Adrenal gland (tissue), 9 donors: ENCODE measurements at regions not wholly inside any gene's neighbourhood (a gene's known extent, or its start where the extent isn't known, plus 50 kb on each side); places are given as distances from the start of the nearest gene placed in this dataset.

Source experiments
- DNase-seq, 7 donors: peaks; one replicate each; pipeline ENCODE4 v3.0.0-alpha.2; 2019 to 2020
- H3K27ac ChIP-seq, 5 donors: fragments of 200-600 bp; sonication (generic) in 4 of 5; 1 replicate in 3 of 5; 2 replicates in 2 of 5; pipeline versions ENCODE4 v1.5.1 to v1.8.0; 2016 to 2020; ENCODE audit warnings: mild to moderate bottlenecking in 1 of 5
- H3K27me3 ChIP-seq: fragments of 200-600 bp; 2 replicates; pipeline ENCODE4 v1.8.0; 2021
- H3K36me3 ChIP-seq, 2 donors: fragments of 200-600 bp; replicated peaks in 1 of 2; 1 replicate in 1 of 2; 2 replicates in 1 of 2; pipeline versions ENCODE4 v1.5.1 to v1.8.0; 2018 to 2022
- H3K4me1 ChIP-seq, 2 donors: fragments of 200-600 bp; replicated peaks in 1 of 2; 1 replicate in 1 of 2; 2 replicates in 1 of 2; pipeline versions ENCODE4 v1.5.1 to v1.8.0; 2018 to 2021
- H3K4me3 ChIP-seq, 4 donors: fragments of 200-600 bp; sonication (generic) in 3 of 4; one replicate each; pipeline ENCODE4 v1.5.1; 2016 to 2018
- H3K9me3 ChIP-seq, 3 donors: fragments of 200-600 bp; sonication (generic) in 1 of 3; replicated peaks in 1 of 3; 1 replicate in 2 of 3; 2 replicates in 1 of 3; pipeline versions ENCODE4 v1.5.1 to v1.8.0; 2016 to 2021
- POLR2A ChIP-seq, 2 donors: fragments of 450-650 bp; IDR thresholded peaks; one replicate each; pipeline ENCODE4 v1.6.1; 2017; ENCODE audit warnings: antibody characterized with exemption in 2 of 2, mild to moderate bottlenecking in 2 of 2, moderate library complexity in 1 of 2
- WGBS, 4 donors: extraction: QIAGEN DNeasy Blood & Tissue Kit in 2 of 4; methylation state at CpG; one replicate each; pipeline versions ENCODE4 v1.1.5 to v1.1.7; 2013 to 2017; 5-methylcytosine and 5-hydroxymethylcytosine counted together
- intact Hi-C, 2 donors: fragments of 100-400 bp; cut with DNase I; formaldehyde crosslinking; loops; one replicate each; pipeline versions ENCODE4 v1.14.1 to v1.15.0; 2022 to 2023
- TF ChIP-seq, protein P1 (sequence below), 6 experiments: fragments of 450-650 bp in 4 of 6; fragments of 200-600 bp in 2 of 6; sonication (generic) in 1 of 6; IDR thresholded peaks; 1 replicate in 5 of 6; 2 replicates in 1 of 6; pipeline versions ENCODE4 v1.5.1 to v1.8.0; 2016 to 2021; ENCODE audit warnings: antibody characterized with exemption in 6 of 6, mild to moderate bottlenecking in 2 of 6, moderate library complexity in 1 of 6
- donor health status: healthy with polysubstance abuse.
- donor health status: Bipolar disorder and iron deficiency.
- donor health status: DM: yes; HTN: yes; CAD: no.
- donor health status: DM: no; HTN: no; CAD: no.
- donor health status: DM: no; HTN: no; CAD: no.

- intact Hi-C loops, result no loop called here
- WGBS, 4 donors, result 37 to 45% (median 42%) methylated on average over 4 of the region's 4 CpGs
- Histone ChIP-seq H3K9me3 (no peaks in the 10 kb centered on the region), H3K36me3 (no peaks in the 10 kb centered on the region), H3K27me3 (no peaks in the 10 kb centered on the region), H3K4me1 (no peaks in the 10 kb centered on the region), H3K27ac (no peak overlapping the region), H3K4me3 (no peak overlapping the region)
- DNase-seq, result no peak
- TF ChIP-seq, protein P1, sequence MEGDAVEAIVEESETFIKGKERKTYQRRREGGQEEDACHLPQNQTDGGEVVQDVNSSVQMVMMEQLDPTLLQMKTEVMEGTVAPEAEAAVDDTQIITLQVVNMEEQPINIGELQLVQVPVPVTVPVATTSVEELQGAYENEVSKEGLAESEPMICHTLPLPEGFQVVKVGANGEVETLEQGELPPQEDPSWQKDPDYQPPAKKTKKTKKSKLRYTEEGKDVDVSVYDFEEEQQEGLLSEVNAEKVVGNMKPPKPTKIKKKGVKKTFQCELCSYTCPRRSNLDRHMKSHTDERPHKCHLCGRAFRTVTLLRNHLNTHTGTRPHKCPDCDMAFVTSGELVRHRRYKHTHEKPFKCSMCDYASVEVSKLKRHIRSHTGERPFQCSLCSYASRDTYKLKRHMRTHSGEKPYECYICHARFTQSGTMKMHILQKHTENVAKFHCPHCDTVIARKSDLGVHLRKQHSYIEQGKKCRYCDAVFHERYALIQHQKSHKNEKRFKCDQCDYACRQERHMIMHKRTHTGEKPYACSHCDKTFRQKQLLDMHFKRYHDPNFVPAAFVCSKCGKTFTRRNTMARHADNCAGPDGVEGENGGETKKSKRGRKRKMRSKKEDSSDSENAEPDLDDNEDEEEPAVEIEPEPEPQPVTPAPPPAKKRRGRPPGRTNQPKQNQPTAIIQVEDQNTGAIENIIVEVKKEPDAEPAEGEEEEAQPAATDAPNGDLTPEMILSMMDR (IDR thresholded peaks at IDR 0.05), result no peak
These were observed 145.7 kb downstream of the NUP35 start for GRCh38 chr2:183269956-183270355.

- no peak for DNase-seq
- no peaks in the 10 kb centered on the region for H3K36me3 ChIP-seq
- no peaks in the 10 kb centered on the region for H3K9me3 ChIP-seq
- intact Hi-C loops, result no loop called here
- H3K4me3 ChIP-seq, result no peak overlapping the region
- H3K27ac ChIP-seq, result no peak overlapping the region
- 69 to 81% (median 71%) methylated on average over 2 of the region's 2 CpGs for WGBS, 4 donors
- H3K27me3 ChIP-seq, result no peaks in the 10 kb centered on the region
- TF ChIP-seq POLR2A (IDR thresholded peaks at IDR 0.05), result no peak
- TF ChIP-seq, protein P1 (IDR thresholded peaks at IDR 0.05), result no peak
- no peaks in the 10 kb centered on the region for H3K4me1 ChIP-seq
These were observed 159.0 kb downstream of the NUP35 start for GRCh38 chr2:183283209-183283608.

GRCh38 chr2:183284606-183285005 lies 160.4 kb downstream of the NUP35 start:
- H3K27ac ChIP-seq, result no peak overlapping the region
- TF ChIP-seq, protein P1 (IDR thresholded peaks at IDR 0.05), result no peak
- TF ChIP-seq POLR2A (IDR thresholded peaks at IDR 0.05), result no peak
- no peak for DNase-seq
- no peaks in the 10 kb centered on the region for H3K4me1 ChIP-seq
- intact Hi-C loops, result no loop called here
- no peaks in the 10 kb centered on the region for H3K36me3 ChIP-seq
- H3K4me3 ChIP-seq, result no peak overlapping the region
- no peaks in the 10 kb centered on the region for H3K27me3 ChIP-seq
- no peaks in the 10 kb centered on the region for H3K9me3 ChIP-seq

GRCh38 chr2:183291436-183291835 lies 167.2 kb downstream of the NUP35 start:
- no peak overlapping the region for H3K4me3 ChIP-seq
- TF ChIP-seq, protein P1 (IDR thresholded peaks at IDR 0.05), result no peak
- TF ChIP-seq POLR2A (IDR thresholded peaks at IDR 0.05), result no peak
- no peak overlapping the region for H3K27ac ChIP-seq
- WGBS, 4 donors, result 28 to 84% (median 81%) methylated on average over 2 of the region's 2 CpGs
- H3K27me3 ChIP-seq, result no peaks in the 10 kb centered on the region
- H3K4me1 ChIP-seq, result no peaks in the 10 kb centered on the region
- H3K36me3 ChIP-seq, result no peaks in the 10 kb centered on the region
- H3K9me3 ChIP-seq, result no peaks in the 10 kb centered on the region
- no peak for DNase-seq
- intact Hi-C loops, result no loop called here
